Right cardiac atrium (tissue), 5 donors: ENCODE measurements at regions not wholly inside any gene's neighbourhood (a gene's known extent, or its start where the extent isn't known, plus 50 kb on each side); places are given as distances from the start of the nearest gene placed in this dataset.

Experiments used
- ATAC-seq, 2 donors: fragments of 200-7000 bp; cut with Tn5 transposase; one replicate each; pipeline versions ENCODE4 v1.8.0 to v1.9.1; 2020; ENCODE audit warnings: moderate library complexity in 2 of 2, mild to moderate bottlenecking in 1 of 2
- DNase-seq, 3 donors: peaks; one replicate each; pipeline ENCODE4 v3.0.0-alpha.2; 2020
- H3K27ac ChIP-seq: one replicate; pipeline ENCODE4 v1.5.1; 2013; ENCODE audit warnings: mild to moderate bottlenecking, low read length, control low read depth, moderate library complexity
- H3K27me3 ChIP-seq: one replicate; pipeline ENCODE4 v1.6.1; 2013; ENCODE audit not compliant: control insufficient read depth, insufficient read depth
- H3K4me1 ChIP-seq: one replicate; pipeline ENCODE4 v1.6.1; 2013; ENCODE audit warnings: low read length; ENCODE audit not compliant: control insufficient read depth, insufficient read depth
- H3K4me3 ChIP-seq: one replicate; pipeline ENCODE4 v1.5.1; 2013; ENCODE audit warnings: low read length, control low read depth
- H3K9me3 ChIP-seq: one replicate; pipeline ENCODE4 v1.6.1; 2013; ENCODE audit warnings: low read length; ENCODE audit not compliant: control insufficient read depth
- WGBS: extraction: QIAGEN DNeasy Blood & Tissue Kit; methylation state at CpG from one replicate; pipeline ENCODE4 v1.1.7; 2013; 5-methylcytosine and 5-hydroxymethylcytosine counted together
- intact Hi-C, 4 donors: fragments of 100-400 bp; cut with DNase I; formaldehyde crosslinking; loops; one replicate each; pipeline versions ENCODE4 v1.11.0 to v1.14.0; 2022 to 2023
- donor health status: healthy with polysubstance abuse.
- donor health status: DM: no; HTN: yes; CAD: no.
- donor health status: DM: no; HTN: no; CAD: no.
- donor health status: DM: no; HTN: yes; CAD: no; lungs with severe emphysema.
- donor health status: DM: yes; HTN: yes; CAD: no.

- DNase-seq, result peak in 1 of 3 donors; percentile 18
- intact Hi-C loops, result no loop called here
- Histone ChIP-seq H3K9me3 (no peaks in the 10 kb centered on the region), H3K27me3 (no peaks in the 10 kb centered on the region), H3K4me1 (no peaks in the 10 kb centered on the region), H3K4me3 (no peak overlapping the region), H3K27ac (peak overlapping the region; percentile 13)
- WGBS, result 15% methylated on average over 5 of the region's 5 CpGs
- peak; percentile 93 for ATAC-seq
These were observed 243.1 kb upstream of the FOXN3 start for GRCh38 chr14:89660166-89660565.

DNA sequence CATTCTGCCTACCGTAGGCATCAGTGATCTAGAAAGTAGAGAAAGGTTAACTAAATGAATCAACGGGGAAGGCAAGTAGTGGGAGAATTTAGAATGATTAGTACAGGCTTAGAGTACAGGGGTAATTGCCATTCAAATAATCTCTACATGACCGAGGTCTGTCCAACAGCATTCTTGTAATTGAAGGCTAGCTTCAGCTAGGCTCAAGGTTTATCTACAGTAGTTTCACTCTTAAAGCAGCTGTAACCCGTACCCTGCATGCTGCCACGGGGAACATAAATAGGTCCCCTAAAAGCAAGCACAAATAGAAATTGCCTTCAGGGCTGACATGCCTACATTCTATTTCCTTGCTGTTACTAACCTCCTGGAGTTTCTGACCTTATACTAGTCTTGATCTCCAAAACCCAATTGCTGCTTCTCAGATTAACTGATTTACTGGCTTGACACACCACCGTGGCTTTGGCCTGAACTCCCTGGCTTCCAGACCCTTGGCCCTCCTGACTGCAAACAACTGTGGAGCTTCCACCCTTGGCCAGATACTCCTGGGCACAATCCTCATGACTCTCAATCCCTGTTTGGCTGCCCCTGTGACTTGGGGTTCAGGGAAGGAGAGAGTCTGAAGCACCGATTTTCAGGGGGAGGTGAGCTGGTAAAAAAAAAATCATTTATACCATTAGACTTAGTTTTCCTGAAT, 242.1 kb upstream of the FOXN3 start:
- intact Hi-C loops, result no loop called here
- Histone ChIP-seq H3K4me3 (no peak overlapping the region), H3K27me3 (no peaks in the 10 kb centered on the region), H3K9me3 (no peaks in the 10 kb centered on the region), H3K4me1 (no peaks in the 10 kb centered on the region), H3K27ac (peak overlapping the region; percentile 17)
- ATAC-seq (peak; percentile 37 to 62), DNase-seq (peak in 1 of 3 donors; percentile 64)
- 50% methylated on average over 7 of the region's 7 CpGs for WGBS

GRCh38 chr14:89657014-89657413, 240.0 kb upstream of the FOXN3 start:
- Histone ChIP-seq H3K4me1 (no peaks in the 10 kb centered on the region), H3K9me3 (no peaks in the 10 kb centered on the region), H3K27ac (no peak overlapping the region), H3K4me3 (no peak overlapping the region), H3K27me3 (no peaks in the 10 kb centered on the region)
- no peak for ATAC-seq
- no peak for DNase-seq
- 98% methylated on average over 1 of the region's 1 CpG for WGBS
- intact Hi-C loops, result no loop called here

DNA sequence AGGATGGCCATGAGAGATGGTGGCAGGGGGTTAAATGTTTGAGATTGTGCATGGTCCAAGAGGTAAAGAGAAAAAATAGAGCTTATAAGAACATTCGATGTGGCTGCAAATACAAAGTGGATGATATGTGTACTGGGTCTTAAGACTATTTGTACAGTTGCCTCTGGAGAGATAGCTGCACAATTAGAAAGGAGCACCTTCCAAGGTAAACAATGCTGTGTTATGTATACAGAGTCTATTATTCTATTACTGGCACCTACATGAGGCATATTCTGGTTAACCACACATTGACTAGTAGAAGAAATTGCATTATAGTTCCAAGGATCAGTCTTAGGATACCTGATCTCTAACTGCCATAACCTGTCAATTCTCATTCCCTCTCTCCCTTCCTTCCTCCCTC, 238.0 kb upstream of the FOXN3 start:
- 28% methylated on average over 1 of the region's 1 CpG for WGBS

GRCh38 chr14:89652352-89652751, 235.3 kb upstream of the FOXN3 start:
- ATAC-seq (no peak), DNase-seq (no peak)
- Histone ChIP-seq H3K4me3 (no peak overlapping the region), H3K27ac (no peak overlapping the region), H3K9me3 (no peaks in the 10 kb centered on the region), H3K4me1 (no peaks in the 10 kb centered on the region), H3K27me3 (no peaks in the 10 kb centered on the region)
- 89% methylated on average over 4 of the region's 4 CpGs for WGBS
- intact Hi-C loops, result no loop called here

More for the DNA sequence above, 238.0 kb upstream of the FOXN3 start:
- ATAC-seq (no peak), DNase-seq (no peak)
- intact Hi-C loops, result no loop called here
- Histone ChIP-seq H3K4me3 (no peak overlapping the region), H3K27ac (no peak overlapping the region), H3K4me1 (no peaks in the 10 kb centered on the region), H3K9me3 (no peaks in the 10 kb centered on the region), H3K27me3 (no peaks in the 10 kb centered on the region)

- intact Hi-C loops, result no loop called here
- Histone ChIP-seq H3K9me3 (no peaks in the 10 kb centered on the region), H3K27ac (no peak overlapping the region), H3K27me3 (no peaks in the 10 kb centered on the region), H3K4me1 (no peaks in the 10 kb centered on the region), H3K4me3 (no peak overlapping the region)
- DNase-seq (no peak), ATAC-seq (no peak)
- 94% methylated on average over 2 of the region's 2 CpGs for whole genome bisulfite sequencing
These were observed 234.8 kb upstream of the FOXN3 start for GRCh38 chr14:89651805-89652204.

DNA sequence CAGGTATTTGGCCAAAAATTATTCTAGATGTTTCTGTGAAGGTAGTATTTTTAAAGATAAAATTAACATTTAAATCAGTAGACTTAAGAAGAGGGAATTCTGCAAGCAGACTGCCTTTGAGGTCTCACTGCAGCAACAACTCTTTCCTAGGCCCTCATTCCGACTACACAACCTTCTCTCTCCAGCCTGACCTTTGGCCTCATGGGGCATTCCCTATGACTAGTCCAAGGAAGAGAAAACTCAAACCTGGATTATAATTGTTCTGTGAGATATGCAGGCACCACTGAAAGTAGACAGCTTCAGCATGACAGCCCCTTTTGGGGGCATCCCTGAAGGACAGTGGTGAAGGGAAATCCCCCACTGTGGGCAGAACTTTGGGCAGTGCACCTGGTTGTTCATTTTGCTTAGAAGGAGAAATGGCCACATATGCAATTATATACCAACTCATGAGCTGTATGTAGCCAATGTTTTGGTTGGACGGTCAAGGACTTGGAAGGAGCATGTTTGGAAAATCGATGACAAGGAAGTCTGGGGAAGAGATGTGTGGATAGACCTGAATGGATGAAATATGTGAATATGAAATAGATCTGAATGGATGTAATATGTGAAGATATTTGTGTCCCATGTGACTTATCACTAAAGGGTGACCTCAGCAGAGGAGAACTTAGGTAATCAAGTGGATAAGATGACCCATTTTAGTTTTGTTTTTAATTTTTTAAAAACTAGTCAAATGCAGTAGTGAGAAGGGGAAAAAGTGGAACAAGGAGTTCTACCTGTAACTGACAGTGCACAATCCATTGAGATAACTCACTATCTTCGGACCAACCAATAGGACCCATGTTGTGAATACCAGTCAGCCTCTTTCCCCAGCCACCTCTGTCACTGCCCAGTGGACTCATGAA, 233.3 kb upstream of the FOXN3 start:
- no peak for ATAC-seq
- 97% methylated on average over 4 of the region's 4 CpGs for WGBS
- H3K4me3 ChIP-seq, result no peak overlapping the region
- DNase-seq, result no peak
- H3K9me3 ChIP-seq, result no peaks in the 10 kb centered on the region
- intact Hi-C loops, result no loop called here
- no peaks in the 10 kb centered on the region for H3K27me3 ChIP-seq
- H3K4me1 ChIP-seq, result no peaks in the 10 kb centered on the region
- H3K27ac ChIP-seq, result no peak overlapping the region

GRCh38 chr14:89649451-89650075, 232.5 kb upstream of the FOXN3 start:
- DNase-seq, result no peak
- no peak for ATAC-seq
- 83% methylated on average over 7 of the region's 7 CpGs for WGBS

DNA sequence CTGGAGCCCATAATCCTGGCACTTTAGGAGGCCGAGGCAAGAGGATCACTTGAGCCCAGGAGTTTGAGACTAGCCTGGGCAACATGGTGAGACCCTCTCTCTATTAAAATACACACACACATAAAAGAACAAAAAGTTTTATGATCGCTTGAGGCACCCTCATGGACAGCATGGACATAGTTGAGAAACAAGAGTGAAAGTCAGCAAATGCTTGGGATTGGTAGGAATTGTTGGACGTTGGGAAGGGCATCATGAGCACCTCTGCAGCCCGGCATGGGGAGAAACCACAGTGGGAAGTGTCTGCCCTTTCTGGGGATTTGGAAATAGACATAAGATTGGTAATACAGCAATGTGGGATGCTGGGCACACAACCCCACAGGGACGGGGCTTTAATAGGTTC, 231.9 kb upstream of the FOXN3 start:
- Histone ChIP-seq H3K4me3 (no peak overlapping the region), H3K27ac (no peak overlapping the region), H3K4me1 (no peaks in the 10 kb centered on the region), H3K9me3 (no peaks in the 10 kb centered on the region), H3K27me3 (no peaks in the 10 kb centered on the region)
- no peak for ATAC-seq
- 91% methylated on average over 5 of the region's 5 CpGs for WGBS
- no peak for DNase-seq
- intact Hi-C loops, result no loop called here

More at GRCh38 chr14:89649451-89650075, 232.5 kb upstream of the FOXN3 start:
- no peak overlapping the region for H3K4me3 ChIP-seq
- H3K9me3 ChIP-seq, result no peaks in the 10 kb centered on the region
- no peaks in the 10 kb centered on the region for H3K27me3 ChIP-seq
- H3K27ac ChIP-seq, result no peak overlapping the region
- H3K4me1 ChIP-seq, result no peaks in the 10 kb centered on the region
- intact Hi-C loops, result no loop called here

GRCh38 chr14:89648510-89648909, 231.5 kb upstream of the FOXN3 start:
- Histone ChIP-seq H3K27me3 (no peaks in the 10 kb centered on the region), H3K4me1 (no peaks in the 10 kb centered on the region), H3K4me3 (no peak overlapping the region), H3K27ac (no peak overlapping the region), H3K9me3 (no peaks in the 10 kb centered on the region)
- intact Hi-C loops, result no loop called here
- no peak for DNase-seq
- 84% methylated on average over 3 of the region's 3 CpGs for WGBS
- ATAC-seq, result no peak

GRCh38 chr14:89646971-89647370, 229.9 kb upstream of the FOXN3 start:
- Histone ChIP-seq H3K27ac (no peak overlapping the region), H3K4me3 (no peak overlapping the region), H3K4me1 (no peaks in the 10 kb centered on the region), H3K27me3 (no peaks in the 10 kb centered on the region), H3K9me3 (no peaks in the 10 kb centered on the region)
- ATAC-seq (no peak), DNase-seq (no peak)
- 96% methylated on average over 1 of the region's 1 CpG for WGBS
- intact Hi-C loops, result no loop called here
